Lung (tissue), 11 donors: ENCODE measurements at regions not wholly inside any gene's neighbourhood (a gene's known extent, or its start where the extent isn't known, plus 50 kb on each side); places are given as distances from the start of the nearest gene placed in this dataset.
A peak's percentile ranks its signal among the peaks of the same experiment; 100 is the strongest.

Experiments
- ATAC-seq: fragments of 200-7000 bp; cut with Tn5 transposase; one replicate; pipeline ENCODE4 v1.9.1; 2020; ENCODE audit warnings: moderate number of reproducible peaks; ENCODE audit not compliant: insufficient read depth, low FRiP score
- DNase-seq, 3 donors: peaks; one replicate each; pipeline ENCODE4 v3.0.0-alpha.2; 2013 to 2017
- H3K27ac ChIP-seq, 2 donors: one replicate each; pipeline ENCODE4 v1.5.1; 2013; ENCODE audit warnings: mild to moderate bottlenecking in 2 of 2, moderate library complexity in 2 of 2, control low read depth in 1 of 2, inconsistent platforms in 1 of 2, low read depth in 1 of 2, low read length in 1 of 2
- H3K27me3 ChIP-seq, 3 donors: one replicate each; pipeline ENCODE4 v1.5.1; 2013; ENCODE audit warnings: low read length in 2 of 3; ENCODE audit not compliant: control insufficient read depth in 3 of 3, insufficient read depth in 3 of 3
- H3K36me3 ChIP-seq, 4 donors: one replicate each; pipeline ENCODE4 v1.5.1; 2013; ENCODE audit warnings: low read length in 4 of 4, mild to moderate bottlenecking in 1 of 4, moderate library complexity in 1 of 4; ENCODE audit not compliant: control insufficient read depth in 4 of 4, insufficient read depth in 4 of 4
- H3K4me1 ChIP-seq, 5 donors: one replicate each; pipeline ENCODE4 v1.5.1; 2013; ENCODE audit warnings: low read length in 5 of 5, mild to moderate bottlenecking in 2 of 5, moderate library complexity in 1 of 5; ENCODE audit not compliant: control insufficient read depth in 5 of 5, insufficient read depth in 5 of 5
- H3K4me3 ChIP-seq: one replicate; pipeline ENCODE4 v1.5.1; 2013; ENCODE audit warnings: mild to moderate bottlenecking, control low read depth, moderate library complexity
- H3K9ac ChIP-seq, 2 donors: one replicate each; pipeline ENCODE4 v1.5.1; 2013; ENCODE audit warnings: low read length in 2 of 2, control low read depth in 1 of 2; ENCODE audit not compliant: insufficient read depth in 1 of 2
- H3K9me3 ChIP-seq, 4 donors: one replicate each; pipeline ENCODE4 v1.5.1; 2013; ENCODE audit warnings: low read length in 3 of 4, mild to moderate bottlenecking in 1 of 4, moderate library complexity in 1 of 4; ENCODE audit not compliant: control insufficient read depth in 4 of 4, insufficient read depth in 3 of 4
- CTCF ChIP-seq: IDR thresholded peaks from 2 replicates; pipeline ENCODE4 v1.5.1; 2012; ENCODE audit warnings: mild to moderate bottlenecking; ENCODE audit errors: control extremely low read depth, extremely low read depth
- WGBS, 2 donors: extraction: QIAGEN DNeasy Blood & Tissue Kit; methylation state at CpG; one replicate each; pipeline ENCODE4 v1.1.7; 2013; 5-methylcytosine and 5-hydroxymethylcytosine counted together
- donor health status: control.
- donor health status: control.
- donor health status: Bipolar disorder and iron deficiency.
- donor health status: healthy.
- donor health status: DM: yes; HTN: yes; CAD: no.

DNA sequence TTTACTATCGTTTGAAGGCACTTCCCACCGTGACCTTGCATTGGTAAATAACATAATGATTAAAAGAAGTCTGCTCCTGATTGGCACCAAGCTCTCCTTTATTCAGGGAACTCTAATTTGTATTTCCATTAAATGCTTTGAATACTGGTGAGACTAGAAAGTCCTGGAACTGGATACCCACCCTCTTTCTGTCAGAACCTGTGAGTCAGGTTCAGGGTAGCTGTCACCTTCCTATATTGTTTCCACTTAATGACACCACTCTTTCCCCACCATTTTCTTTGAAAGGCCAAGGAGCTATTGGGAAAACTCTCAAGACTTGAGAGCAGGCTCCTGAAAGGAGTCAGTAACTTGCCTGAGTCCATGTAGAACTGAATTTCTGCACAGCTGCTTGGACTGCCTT lies 55.9 kb upstream of the RASSF6 start:
- ATAC-seq (no peak), DNase-seq (no peak)
- Histone ChIP-seq H3K27me3 (no peaks in the 10 kb centered on the region), H3K9me3 (no peaks in the 10 kb centered on the region), H3K9ac (no peak overlapping the region), H3K27ac (no peak overlapping the region), H3K4me3 (no peak overlapping the region), H3K36me3 (no peaks in the 10 kb centered on the region), H3K4me1 (peaks cover 0 to 12% (median 2%) of the 10 kb centered on the region in 5 donors)
- TF ChIP-seq CTCF = no peak
- WGBS, 2 donors = 86 to 92% methylated on average over 2 of the region's 2 CpGs

DNA sequence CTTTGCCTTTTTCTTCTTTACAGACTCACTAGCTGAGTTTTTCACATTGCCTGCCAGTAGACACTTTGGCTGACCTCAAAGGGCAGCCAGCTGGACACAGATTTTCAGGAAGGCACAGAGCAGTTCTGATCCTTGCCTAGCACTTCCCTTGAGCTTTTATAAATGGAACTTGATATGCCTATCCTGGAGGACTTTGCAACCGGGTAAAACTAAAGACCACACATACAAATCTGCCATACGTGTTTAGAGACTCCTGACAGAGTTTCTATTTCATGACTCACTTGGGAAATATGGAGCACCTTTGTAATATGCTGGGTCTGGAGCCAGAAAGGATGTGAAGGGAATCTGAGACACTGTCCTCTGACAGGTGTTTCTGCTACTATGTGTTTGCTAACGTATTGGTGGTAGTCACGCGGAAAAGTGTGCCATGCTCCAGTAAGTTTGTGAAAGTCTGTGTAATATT lies 56.7 kb upstream of the RASSF6 start:
- Histone ChIP-seq H3K27ac (no peak overlapping the region), H3K27me3 (no peaks in the 10 kb centered on the region), H3K4me1 (peaks cover 0 to 12% (median 2%) of the 10 kb centered on the region in 5 donors), H3K4me3 (no peak overlapping the region), H3K9me3 (no peaks in the 10 kb centered on the region), H3K9ac (no peak overlapping the region), H3K36me3 (no peaks in the 10 kb centered on the region)
- DNase-seq = peak; percentile 75 to 88 (median 87)
- WGBS, 2 donors = 59 to 69% methylated on average over 5 of the region's 5 CpGs
- ATAC-seq = no peak
- no peak for TF ChIP-seq CTCF

GRCh38 chr4:73679836-73680235 lies 59.6 kb upstream of the RASSF6 start:
- DNase-seq (no peak), ATAC-seq (no peak)
- H3K27me3 ChIP-seq = no peaks in the 10 kb centered on the region
- no peak for TF ChIP-seq CTCF
- peaks cover 0 to 12% (median 2%) of the 10 kb centered on the region in 5 donors for H3K4me1 ChIP-seq
- no peak overlapping the region for H3K4me3 ChIP-seq
- no peaks in the 10 kb centered on the region for H3K36me3 ChIP-seq
- no peaks in the 10 kb centered on the region for H3K9me3 ChIP-seq
- H3K27ac ChIP-seq = no peak overlapping the region
- 74 to 77% methylated on average over 4 of the region's 4 CpGs for WGBS, 2 donors
- no peak overlapping the region for H3K9ac ChIP-seq

DNA sequence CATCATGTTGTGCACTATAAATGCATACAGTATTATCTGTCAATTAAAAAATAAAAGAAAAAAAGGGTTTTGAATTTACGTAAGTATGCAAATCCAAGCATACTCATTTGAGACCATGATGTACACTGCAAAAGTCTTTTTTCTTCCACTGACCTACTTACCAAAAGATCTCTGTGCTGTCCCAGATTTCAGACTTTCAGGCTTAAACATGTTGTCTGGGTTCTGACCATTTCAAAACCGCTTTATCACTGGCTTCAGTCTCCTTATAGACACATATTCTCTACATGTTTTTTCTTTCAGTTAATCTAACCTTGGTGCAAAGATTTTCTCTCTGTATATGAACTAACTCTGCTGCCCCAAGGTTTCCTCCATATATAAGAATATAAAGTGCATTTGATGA lies 58.6 kb upstream of the CXCL8 start:
- ATAC-seq = no peak
- WGBS, 2 donors = 50% methylated on average over 2 of the region's 2 CpGs
- Histone ChIP-seq H3K4me3 (no peak overlapping the region), H3K9ac (no peak overlapping the region), H3K27ac (no peak overlapping the region), H3K4me1 (peaks cover 0 to 4% (median 0%) of the 10 kb centered on the region in 5 donors), H3K27me3 (no peaks in the 10 kb centered on the region), H3K36me3 (no peaks in the 10 kb centered on the region), H3K9me3 (no peaks in the 10 kb centered on the region)
- DNase-seq = no peak
- TF ChIP-seq CTCF = no peak
